Stimulated activated CD8-positive, alpha-beta memory T cell treated with anti-CD3 and anti-CD28 coated beads, Interleukin-15, amount 100 ng/mL, for 4 hours (primary cell): ENCODE measurements at regions not wholly inside any gene's neighbourhood (a gene's known extent, or its start where the extent isn't known, plus 50 kb on each side); places are given as distances from the start of the nearest gene placed in this dataset.

Experiments used
- DNase-seq, 2 donors: peaks; one replicate each; pipeline ENCODE4 v3.0.0-alpha.2; 2020; ENCODE audit warnings: low read depth in 2 of 2

DNA sequence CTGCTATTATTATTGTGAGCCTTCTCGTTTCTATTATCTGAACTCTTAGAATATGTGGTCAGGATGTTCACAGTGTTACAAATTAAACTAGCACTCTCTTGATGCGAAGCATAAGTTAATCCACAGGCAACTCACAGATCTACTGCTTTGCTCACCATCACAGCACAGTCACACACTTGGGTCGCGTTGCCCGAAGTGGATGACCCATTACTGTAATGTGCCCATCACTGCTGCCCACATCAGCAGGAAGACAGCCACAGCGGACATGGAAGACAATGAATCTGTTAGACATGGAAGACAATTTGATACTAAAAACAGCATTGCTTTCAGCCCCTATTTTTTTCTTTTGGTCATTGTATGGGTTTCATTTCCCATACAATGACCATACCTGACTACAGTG lies 216.4 kb upstream of the B3GAT1 start:
- DNase-seq, result no peak

DNA sequence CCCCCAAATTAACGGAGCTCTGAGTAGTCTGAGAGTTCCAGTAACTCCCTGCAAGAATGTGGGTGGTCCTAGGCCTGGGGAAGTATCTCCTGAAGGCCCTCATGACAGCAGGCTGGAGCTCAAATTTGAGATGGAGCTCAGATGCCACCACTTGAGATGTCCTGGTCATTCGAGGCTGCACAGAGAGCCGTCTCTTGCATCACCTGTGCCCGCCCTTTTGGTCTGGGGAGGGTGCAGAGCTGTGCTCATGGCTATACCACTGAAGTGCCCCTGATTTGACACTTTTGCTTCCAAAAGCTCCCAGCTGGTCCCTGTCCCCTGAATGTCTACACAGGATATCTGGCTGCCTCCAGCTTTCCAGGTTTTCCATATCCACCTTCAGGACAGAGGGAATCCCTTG lies 214.0 kb upstream of the B3GAT1 start:
- no peak for DNase-seq

DNA sequence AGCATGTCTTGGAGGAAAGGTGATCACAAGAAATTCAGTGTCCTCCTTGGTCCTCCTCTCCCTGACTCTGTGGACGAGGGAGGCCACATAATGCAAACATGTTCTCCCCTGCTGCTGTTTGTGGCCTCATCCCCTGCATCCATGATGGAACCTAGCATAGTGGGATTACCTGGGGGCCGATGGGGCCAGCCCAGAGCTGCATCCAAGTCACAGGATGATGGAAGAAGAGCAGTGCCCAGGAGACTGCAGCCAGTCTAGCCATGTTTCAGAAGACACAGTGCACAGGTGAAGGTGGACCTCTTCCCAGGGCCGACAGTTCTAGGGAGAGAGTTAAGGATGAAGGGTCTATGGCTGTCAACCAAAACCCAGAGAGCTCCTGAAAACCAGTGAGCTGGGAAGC lies 213.6 kb upstream of the B3GAT1 start:
- no peak for DNase-seq

DNA sequence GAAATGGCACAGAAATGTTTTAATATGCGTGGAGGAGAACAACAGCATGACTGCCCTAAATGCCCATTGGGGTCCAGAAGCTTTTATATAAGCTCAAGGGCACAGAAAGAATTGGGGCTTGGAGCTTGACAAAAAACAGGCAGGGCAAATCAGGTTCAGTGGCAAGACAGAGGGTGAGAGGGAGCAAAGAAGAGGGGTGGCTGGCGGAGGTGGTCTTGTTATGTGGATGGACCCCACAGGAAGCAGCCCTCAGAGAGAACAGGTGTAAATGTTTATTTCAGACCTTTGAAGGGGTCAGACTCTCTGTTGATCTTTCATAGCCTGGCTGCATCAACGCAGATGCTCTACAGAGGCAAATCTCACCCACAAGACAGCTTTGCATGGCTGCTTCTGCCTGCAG lies 213.1 kb upstream of the B3GAT1 start:
- no peak for DNase-seq

DNA sequence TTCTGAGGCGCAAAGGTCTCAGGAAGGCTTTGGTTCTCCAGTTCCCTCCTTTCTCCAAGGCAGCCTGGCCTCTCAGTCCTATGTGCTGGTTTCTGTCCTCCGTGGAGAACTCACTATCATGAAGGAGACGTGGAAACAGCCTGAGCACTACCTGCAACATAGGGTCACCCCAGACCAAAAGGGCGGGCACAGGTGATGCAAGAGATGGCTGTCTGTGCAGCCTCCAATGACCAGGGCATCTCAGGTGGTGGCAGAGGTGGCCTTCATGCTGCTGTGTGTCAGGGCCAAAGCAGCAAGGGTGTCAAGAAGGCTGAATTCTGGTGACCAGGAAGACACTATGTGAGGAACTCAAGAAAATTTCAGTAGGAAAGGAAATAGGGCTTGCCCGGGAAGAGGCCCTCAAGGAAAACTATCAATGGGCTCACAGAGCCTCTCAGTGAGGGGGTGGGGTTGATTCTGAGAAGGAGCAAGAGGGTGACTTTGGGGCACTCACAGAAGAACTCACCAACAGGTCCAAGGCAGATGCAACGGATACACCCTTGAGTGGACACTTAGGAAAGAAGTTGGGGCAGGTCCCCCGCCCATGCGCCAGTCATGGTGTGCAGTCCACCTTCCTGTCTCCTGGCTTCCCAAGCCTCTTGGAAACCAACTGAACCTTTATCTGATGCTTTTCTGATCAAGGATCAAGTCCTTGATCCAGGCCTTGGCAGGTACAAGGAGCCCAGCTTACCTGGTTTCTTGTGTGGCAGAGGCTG lies 212.3 kb upstream of the B3GAT1 start:
- DNase-seq, result no peak

DNA sequence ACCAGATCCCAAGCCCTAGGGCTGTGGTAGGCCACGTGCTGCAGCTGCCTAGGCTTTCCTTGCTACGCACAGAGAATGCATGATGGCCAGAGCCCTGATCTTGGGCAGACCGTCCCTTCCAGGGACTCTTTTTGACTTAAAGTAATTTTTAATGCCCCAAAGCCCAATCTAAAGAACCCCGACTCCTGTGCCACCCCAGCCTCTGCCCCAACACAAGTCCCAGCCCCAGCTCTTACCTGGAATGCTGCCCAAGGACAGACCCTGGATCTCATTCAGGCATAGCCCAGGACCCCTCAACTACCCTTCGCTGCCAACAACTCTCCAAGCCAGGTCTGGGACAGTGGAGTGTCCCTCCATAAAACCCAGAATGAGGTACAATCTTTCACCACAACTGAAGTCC lies 211.7 kb upstream of the B3GAT1 start:
- no peak for DNase-seq

DNA sequence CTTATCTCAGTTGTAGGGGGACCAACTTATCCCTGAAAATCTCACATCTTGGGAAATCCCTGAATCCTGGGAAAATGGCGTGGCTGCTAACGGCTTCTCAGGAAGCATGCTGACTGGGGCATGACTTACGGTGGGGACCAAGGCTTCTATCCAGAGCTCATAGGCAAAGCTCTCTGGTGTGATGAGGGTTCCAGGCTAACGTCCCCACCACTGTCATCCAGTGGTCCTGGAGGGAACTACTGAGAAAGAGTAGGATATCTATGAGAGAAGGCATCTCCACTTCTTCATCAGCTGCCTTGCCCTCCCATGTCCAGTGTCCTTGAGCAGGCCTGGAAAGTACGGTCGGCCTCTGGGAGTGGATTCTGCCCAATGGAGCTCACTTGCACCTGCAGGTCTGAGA lies 210.4 kb upstream of the B3GAT1 start:
- no peak for DNase-seq

DNA sequence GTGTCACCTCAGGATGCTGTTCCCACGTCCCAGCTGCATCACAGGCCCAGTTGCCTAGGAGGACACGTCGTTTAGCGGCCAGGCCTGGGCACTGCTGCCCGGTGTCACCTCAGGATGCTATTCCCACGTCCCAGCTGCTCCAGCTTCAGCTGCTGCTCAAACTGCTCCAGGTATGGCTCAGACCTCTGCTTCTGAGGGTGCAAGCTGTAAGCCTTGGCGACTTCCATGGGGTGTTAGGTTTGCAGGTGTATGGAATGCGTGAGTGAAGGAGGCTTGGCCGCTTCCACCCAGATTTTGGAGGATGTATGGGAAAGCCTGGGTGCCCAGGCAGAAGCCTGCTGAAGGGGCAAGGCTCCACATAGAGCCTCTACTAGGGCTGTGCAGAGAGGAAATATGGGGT lies 205.3 kb upstream of the B3GAT1 start:
- no peak for DNase-seq

DNA sequence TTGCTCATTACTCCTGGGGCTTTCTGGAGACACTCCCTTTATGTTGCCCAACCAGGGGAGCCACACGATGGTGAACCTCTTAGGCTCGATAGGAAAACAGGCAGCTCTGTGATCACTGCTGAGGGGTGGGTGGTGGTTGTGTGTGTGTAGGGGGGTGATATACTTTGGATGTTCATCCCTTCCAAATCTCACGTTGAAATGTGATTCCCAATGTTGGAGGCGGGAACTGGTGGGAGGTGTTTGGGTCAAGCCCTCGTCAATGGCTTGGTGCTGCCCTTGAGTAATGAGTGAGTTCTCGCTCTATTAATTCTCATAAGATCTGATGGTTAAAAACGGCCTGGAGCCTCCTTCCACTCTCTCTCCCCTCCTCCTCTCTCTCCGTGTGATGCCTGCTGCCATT lies 204.0 kb upstream of the B3GAT1 start:
- no peak for DNase-seq

DNA sequence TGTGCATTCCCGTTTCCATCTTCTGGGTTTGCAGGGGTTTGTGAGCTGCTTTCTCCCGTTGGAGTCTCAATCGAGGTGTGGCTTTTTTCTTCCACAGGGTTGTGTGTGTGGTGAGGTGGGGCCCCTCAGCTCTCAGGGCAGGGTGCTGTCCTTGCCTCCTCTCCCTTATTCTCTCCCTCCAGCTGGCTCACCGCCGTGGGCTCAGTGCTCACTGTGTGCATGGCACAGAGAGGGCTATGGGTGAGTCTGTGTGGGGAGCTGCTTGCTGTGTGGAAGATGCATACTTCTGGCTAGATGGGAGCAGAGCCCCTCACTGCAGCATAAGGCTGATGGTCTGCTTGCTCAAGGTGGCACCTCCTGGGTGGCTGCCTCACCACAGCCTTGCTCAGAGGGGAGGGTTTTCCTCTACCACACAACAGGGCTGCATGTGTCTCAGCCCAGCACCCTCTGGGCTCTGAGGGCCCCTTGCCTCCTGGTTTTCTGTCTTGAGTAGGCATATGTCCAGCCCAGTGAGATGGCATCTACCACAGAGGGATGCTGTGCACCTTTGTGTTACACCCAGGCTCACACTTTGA lies 203.1 kb upstream of the B3GAT1 start:
- DNase-seq, result no peak

DNA sequence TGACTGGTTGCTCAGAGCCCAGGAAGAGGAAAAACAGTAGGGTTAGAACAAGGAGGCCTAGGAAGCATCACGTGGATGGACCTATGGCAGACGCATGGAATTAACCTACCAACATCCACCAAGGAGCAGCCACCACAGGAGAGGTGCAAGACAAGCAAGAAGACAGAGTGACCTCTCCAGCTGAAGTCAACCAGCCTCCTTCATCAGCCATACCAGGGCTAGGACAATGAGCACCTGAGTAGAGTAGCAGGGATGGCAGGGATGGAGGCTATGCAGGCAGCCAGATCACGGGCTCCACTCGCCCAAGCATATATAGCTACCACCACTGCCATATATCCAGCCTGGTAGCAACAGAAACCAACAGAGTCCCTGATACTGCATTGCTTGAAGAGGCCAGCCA lies 202.1 kb upstream of the B3GAT1 start:
- no peak for DNase-seq

DNA sequence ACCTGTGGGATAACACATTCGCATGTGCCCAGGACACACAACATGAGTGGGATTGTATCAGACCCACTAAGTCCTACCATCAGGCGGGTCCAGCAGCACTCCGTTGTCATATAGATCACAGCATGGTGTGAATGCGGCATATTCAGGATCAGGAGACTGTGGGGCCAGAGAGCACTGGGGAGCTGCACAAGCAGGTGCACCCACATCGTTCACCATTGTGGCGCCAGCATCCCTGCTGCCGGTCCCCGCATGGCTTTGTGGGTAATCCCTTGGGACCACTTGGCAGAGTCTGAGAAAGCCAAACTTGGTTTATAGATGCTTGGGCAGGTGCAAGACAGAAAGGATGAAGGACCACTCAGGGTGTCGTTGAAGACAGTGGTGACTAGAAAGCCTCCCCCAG lies 201.6 kb upstream of the B3GAT1 start:
- DNase-seq, result no peak

DNA sequence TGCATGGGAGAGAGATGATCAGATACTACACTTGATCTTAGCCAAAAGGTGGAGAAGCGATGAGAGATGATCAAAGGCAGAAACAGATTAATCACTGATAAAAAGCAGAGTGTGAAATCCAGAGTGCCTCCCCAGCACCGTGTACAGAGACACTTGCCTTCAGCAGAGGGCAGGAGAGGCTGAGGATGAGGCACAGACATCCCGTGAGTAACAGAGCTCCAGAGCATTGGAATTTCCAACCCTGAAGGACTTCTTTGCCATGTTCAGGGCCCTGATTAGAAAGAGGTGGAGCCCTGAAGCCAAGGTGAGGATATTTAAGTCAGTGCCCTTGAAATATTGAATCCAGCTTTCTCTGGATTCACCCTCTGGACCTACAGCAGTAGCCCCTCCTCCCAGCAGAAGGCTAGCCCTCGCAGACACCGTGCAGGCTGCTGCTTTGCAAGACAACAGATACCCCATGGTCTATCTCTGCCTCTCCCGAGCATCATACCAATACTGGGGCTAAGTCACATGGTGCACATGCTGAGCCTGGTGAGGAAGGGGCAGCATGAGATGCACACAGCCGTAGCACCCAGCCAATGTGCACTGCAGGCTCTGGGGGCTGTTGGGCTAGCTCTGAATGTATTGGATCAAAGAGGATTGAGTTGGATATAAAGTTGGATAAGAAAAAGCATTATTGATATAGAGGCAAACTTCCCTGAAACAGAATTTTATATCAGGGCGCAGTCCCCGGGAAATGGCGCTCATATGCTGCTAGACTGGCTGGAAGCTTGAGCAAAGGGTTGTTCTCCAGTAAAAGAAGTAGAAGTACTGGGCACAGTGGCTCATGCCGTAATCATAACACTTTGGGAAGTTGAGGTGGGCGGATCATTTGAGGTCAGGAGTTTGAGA lies 200.3 kb upstream of the B3GAT1 start:
- no peak for DNase-seq

DNA sequence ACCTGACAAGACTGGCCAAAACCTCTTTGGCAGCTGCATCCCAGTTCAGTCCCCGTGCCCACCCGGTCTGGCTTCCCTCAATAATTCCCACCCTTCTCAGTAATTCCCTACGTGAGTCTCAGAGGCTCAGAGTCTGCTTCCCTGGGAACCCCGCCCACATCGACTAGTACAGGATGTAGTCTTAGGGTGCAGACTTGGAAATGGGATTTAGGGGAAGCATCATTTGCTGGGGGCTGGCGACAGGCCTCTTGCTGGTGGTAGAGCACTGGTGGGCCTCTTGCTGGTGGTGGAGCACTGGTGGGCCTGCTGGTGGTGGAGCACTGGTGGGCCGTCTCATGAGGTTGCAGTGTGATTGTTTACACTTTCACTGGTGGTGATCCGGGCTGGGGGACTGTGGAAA lies 199.5 kb upstream of the B3GAT1 start:
- no peak for DNase-seq

DNA sequence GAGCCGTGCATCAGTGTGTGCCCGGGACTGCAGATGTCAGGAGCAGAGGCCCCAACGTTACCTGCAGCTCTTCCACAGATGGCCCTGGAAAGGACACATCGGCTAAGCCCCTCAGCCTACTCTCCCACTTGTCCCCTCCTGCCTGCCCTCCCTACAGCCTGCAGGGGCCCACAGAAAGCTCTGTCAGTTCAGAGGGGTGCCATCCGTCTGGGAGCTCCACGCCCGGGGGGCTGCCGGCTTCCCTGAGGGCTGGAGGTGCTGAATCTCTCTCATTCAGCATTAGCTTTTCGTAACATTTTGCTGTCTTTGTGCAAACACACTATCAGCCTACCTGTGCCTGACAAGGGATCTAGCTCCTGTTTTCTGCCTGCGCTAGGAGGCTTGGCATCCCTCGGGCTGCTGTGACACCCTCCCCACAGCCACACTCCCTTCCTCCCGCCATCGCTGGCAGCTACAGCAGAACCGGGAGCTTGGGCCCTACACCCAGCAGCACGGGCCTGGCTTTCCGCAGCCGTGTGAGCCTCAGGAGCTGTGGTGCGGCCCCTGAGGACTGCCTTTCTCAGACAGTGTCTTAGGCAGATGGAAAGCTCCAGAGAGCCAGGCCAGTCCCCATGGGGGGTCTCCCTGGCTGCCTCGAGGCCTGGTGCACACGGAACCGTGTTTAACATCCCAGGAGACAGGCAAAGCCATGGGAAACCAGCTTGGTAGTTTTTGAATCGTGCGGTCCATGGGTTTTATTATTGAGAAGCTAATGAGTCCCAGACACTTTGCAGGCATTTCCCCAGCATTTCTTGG lies 198.3 kb upstream of the B3GAT1 start:
- DNase-seq, result no peak

DNA sequence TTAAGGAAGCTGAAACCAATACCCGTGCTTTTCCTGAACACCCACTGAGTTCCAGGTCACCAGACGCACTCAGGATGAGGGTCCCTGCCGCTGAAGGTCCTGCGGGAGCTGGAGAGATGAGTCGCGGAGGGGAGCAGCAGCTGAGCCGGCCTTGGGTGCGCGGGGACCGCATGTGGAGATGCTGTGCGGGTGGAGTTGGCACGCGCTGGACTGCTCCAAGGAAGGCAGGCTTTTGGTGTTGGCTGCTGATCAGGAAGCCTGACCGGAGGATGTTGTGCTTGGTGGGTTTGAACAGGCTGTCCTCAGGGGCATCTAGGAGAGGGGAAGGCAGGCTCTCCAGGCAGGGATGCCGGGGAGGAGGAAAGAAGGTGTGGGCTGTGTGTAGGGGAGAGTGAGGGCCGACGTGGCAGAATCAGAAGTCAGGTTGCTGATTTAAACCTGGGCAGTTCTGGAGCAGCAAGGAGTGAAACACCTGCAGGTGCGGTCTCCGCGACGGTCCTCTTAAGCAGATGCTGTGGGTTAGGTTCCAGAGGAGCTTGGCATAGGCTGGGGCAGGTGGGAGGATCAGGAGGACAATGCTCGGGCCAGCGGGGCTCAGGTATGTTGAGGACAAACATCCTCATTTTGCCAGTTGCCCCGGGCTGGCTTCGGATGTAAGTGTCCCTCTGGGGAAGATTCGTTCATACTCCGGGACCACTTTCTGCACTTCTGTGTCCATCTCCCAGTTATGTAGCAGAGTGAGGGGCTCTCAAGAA lies 197.5 kb upstream of the B3GAT1 start:
- DNase-seq, result no peak

DNA sequence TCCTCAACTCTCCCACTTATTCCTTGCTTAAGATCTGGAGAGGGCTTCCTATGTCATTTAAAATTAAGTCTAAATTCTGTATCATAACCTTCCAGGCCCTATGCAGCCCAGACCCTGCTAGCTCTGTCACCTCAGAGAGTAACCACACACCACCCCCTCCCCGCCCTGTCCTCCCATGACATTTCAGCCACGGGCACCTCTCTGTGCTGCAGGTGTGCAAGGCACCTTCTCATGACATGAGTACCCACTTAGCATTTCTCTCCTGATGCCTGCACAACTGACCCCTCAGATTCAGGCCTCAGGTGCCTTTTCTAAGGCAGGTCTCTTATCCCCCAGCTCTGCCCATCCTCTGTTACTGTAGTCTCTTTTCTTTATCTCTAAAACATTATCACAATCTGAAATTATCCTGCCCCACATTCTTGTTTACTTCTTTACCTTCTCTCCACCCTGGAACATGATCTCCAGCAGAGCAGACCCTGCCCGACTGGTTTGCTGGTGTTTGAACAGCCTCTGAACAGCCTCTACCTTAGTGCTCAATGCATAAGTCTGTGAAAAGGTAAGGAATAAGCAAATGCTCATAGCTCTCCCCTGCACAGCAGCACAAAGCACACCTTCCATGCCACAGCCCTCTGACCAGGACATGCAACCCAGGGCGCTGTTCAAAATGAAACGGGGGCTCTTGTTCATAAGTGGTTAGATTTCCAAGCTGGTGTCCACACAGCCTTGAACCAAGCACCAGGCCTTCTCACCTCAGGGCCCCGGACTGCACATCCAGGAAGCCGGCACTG lies 196.1 kb upstream of the B3GAT1 start:
- no peak for DNase-seq

DNA sequence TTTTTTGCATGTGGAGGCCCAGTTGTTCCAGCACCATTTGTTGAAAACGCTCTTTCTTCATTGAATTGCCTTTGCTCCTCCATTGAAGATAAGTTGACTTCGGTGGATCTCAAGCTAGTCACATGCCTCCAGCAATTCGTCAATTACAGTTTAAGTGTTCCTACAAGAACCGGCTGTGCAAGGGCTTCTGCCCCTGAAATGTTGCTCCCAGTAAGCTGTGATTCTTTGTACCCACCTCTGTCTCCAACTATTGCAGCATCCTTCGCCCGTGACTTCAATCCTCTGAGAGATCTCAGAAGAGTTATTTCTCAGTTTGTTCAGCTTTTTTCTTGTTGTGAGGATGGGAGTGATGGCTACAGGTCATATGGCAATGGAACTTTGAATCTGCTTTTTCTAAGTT lies 194.2 kb upstream of the B3GAT1 start:
- no peak for DNase-seq

DNA sequence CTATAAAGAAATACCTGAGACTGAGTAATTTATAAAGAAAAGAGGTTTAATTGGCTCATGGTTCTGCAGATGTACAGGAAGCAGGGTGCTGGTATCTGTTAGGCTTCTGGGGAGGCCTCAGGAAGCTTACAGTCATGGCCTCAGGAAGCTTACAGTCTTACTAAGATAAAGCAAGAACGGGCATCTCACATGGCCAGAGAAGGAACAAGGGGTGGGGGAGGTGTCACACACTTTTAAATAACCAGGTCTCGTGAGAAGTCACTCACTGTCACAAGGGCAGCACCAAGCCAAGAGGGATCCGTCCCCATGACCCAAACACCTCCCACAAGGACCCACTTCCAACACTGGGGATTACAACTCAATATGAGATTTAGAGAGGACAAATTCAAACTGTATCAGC lies 192.8 kb upstream of the B3GAT1 start:
- no peak for DNase-seq

DNA sequence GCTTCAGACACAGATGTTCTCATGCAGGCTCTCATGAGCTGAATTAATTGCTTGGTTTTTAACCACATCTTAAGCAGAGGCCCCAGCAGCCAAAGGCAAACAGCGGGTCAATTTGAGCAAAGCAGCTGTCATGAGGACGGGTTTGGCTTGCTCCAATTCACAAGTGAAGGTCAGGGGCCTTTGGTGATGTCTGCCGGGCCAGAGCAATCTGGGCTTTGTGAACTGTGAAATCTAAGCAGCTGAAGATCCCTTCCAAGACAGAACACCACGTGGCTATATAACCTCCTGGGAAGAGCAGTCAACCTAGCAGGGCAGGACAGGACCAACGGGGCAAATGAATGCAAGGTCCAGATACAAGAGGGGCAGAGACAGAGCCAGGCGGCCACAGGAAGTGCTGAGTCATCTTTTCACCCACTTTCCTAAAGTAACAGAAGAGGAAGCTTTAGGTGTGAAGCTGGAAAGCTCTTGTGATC lies 187.3 kb upstream of the B3GAT1 start:
- no peak for DNase-seq
